ENCODE measurements at regions not wholly inside any gene's neighbourhood (a gene's known extent, or its start where the extent isn't known, plus 50 kb on each side); places are given as distances from the start of the nearest gene placed in this dataset.
A peak's percentile ranks its signal among the peaks of the same experiment; 100 is the strongest.

- Histone ChIP-seq H3K27me3 (ENCODE audit: control insufficient read depth, insufficient read depth, low read length) (no peaks in the 10 kb centered on the region), H3K36me3 (ENCODE audit: control insufficient read depth, insufficient read depth, low read length) (no peaks in the 10 kb centered on the region), H3K4me3 (ENCODE audit: low read depth in 2 of 2, low read length in 2 of 2) (no peak overlapping the region), H3K4me1 (ENCODE audit: control insufficient read depth, insufficient read depth, low read length) (peaks cover 11% of the 10 kb centered on the region), H3K27ac (ENCODE audit: low read length) (no peak overlapping the region), H3K9me3 (ENCODE audit: control insufficient read depth, insufficient read depth, low read depth, low read length) (no peaks in the 10 kb centered on the region)
- TF ChIP-seq POLR2AphosphoS5 (IDR thresholded peaks at IDR 0.05; ENCODE audit: low read depth, low read length) (no peak), REST (IDR thresholded peaks at IDR 0.05; ENCODE audit: insufficient read depth in 1 of 2, low read depth in 2 of 2, low read length in 1 of 2) (no peak), TCF7L2 (IDR thresholded peaks at IDR 0.05; ENCODE audit: low read depth, low read length) (no peak), CTCF (IDR thresholded peaks at IDR 0.05) (no peak), SIN3A (IDR thresholded peaks at IDR 0.05; ENCODE audit: borderline replicate concordance, insufficient read depth, low read depth, low read length) (no peak)
- no peak for DNase-seq (ENCODE audit: low read depth, low spot score)
- intact Hi-C loops (cut with micrococcal nuclease; ENCODE audit: unreplicated experiment): no loop called here
- ATAC-seq: no peak
- ChIA-PET CTCF (no interaction called here), POLR2A (interaction anchor here (0.6 kb wide), 2 partner anchors 174 to 509 kb away, joined by 3 read pairs; no protein-coding TSS in a partner anchor)
- in situ Hi-C loops (cut with HindIII; ENCODE audit: low pct_unique_long_range_greater_than_20kb, low sequenced_read_pairs): no loop called here
- BruUV-seq (replicated peaks): no TSS peak
These were observed 508.2 kb downstream of the SHQ1 start for GRCh38 chr3:72340056-72340455.

- H3K4me3 ChIP-seq (ENCODE audit: low read depth in 2 of 2, low read length in 2 of 2): no peak overlapping the region
- in situ Hi-C loops (cut with HindIII; ENCODE audit: low pct_unique_long_range_greater_than_20kb, low sequenced_read_pairs) (no loop called here), intact Hi-C loops (cut with micrococcal nuclease; ENCODE audit: unreplicated experiment) (no loop called here)
- DNase-seq (ENCODE audit: low read depth, low spot score): no peak
- H3K27me3 ChIP-seq (ENCODE audit: control insufficient read depth, insufficient read depth, low read length): no peaks in the 10 kb centered on the region
- no peaks in the 10 kb centered on the region for H3K9me3 ChIP-seq (ENCODE audit: control insufficient read depth, insufficient read depth, low read depth, low read length)
- POLR2A ChIA-PET: interaction anchor here (0.6 kb wide), 2 partner anchors 175 to 509 kb away, joined by 3 read pairs; no protein-coding TSS in a partner anchor
- H3K4me1 ChIP-seq (ENCODE audit: control insufficient read depth, insufficient read depth, low read length): peaks cover 11% of the 10 kb centered on the region
- CTCF ChIA-PET: no interaction called here
- peak overlapping the region; percentile 44; the same call in 1 of the 2 replicates for H3K27ac ChIP-seq (ENCODE audit: low read length)
- TF ChIP-seq CTCF (IDR thresholded peaks at IDR 0.05) (no peak), TCF7L2 (IDR thresholded peaks at IDR 0.05; ENCODE audit: low read depth, low read length) (no peak), POLR2AphosphoS5 (IDR thresholded peaks at IDR 0.05; ENCODE audit: low read depth, low read length) (no peak)
- no peak for ATAC-seq
- BruUV-seq (replicated peaks): no TSS peak
- H3K36me3 ChIP-seq (ENCODE audit: control insufficient read depth, insufficient read depth, low read length): no peaks in the 10 kb centered on the region
These were observed 508.6 kb downstream of the SHQ1 start for GRCh38 chr3:72339670-72340030.
